ENCODE measurements at regions not wholly inside any gene's neighbourhood (a gene's known extent, or its start where the extent isn't known, plus 50 kb on each side); places are given as distances from the start of the nearest gene placed in this dataset.

DNA sequence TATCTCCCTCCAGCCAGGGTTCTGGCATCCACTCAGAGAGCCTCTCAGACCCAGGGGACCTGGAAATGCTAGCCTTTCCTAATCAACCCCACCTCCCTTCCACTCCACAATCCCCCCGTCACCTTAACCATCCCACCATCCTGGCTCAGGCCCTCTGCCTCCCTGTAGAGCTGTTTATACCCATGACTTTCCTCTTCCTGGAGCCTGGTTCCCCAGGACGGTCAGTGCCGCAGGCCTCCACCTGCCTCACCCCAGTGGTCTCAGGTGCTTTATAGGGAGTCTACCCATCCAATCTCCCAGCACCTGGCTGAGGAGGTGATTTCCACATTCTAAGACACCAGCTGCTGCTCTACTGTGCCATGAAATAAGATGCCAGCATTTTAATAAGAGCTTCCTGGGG, 1159.5 kb downstream of the TBC1D22A start:
- Mint-ChIP-seq H3K27me3 (ENCODE audit: low read depth) (peaks cover 7% of the 10 kb centered on the region), H3K9me3 (peaks cover 15% of the 10 kb centered on the region), H3K36me3 (ENCODE audit: low read depth) (no peaks in the 10 kb centered on the region), H3K4me3 (no peak overlapping the region), H3K4me1 (peaks cover 23% of the 10 kb centered on the region), H3K27ac (no peak overlapping the region)
- TF ChIP-seq CTCF (IDR thresholded peaks at IDR 0.05; ENCODE audit: unreplicated experiment in 3 of 3) = no peak

DNA sequence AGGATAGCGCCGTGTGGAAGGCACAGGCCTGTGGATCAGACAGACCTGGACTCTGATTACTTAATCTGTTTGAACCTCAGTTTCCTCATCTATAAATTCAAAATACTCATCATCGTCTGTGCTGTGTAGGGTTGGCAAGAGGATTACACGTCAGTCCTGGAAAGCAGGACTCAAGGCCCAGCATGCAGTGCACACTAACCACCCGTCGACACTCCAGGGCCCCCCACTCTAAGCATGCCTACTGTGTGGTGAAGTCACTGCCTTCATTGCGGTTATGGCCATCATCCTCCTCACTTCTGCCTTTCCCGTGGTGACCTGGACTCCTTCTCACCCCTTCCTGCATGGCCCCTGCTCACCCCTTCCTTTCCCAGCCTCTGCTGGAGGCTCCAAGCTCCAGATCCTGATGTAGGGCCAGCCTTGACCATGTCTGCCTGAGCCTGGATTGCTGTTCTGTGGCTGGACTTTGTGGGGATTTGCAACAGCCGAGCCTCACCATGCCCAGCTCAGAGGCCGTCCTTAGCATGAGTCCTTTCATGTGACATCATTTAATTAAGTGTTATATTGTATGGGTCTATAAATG, 1158.0 kb downstream of the TBC1D22A start:
- no peak overlapping the region for H3K27ac Mint-ChIP-seq
- peaks cover 7% of the 10 kb centered on the region for H3K27me3 Mint-ChIP-seq (ENCODE audit: low read depth)
- TF ChIP-seq CTCF (IDR thresholded peaks at IDR 0.05; ENCODE audit: unreplicated experiment in 3 of 3) = no peak
- peaks cover 16% of the 10 kb centered on the region for H3K4me1 Mint-ChIP-seq
- no peak overlapping the region for H3K4me3 Mint-ChIP-seq
- H3K9me3 Mint-ChIP-seq = peaks cover 15% of the 10 kb centered on the region
- no peaks in the 10 kb centered on the region for H3K36me3 Mint-ChIP-seq (ENCODE audit: low read depth)

DNA sequence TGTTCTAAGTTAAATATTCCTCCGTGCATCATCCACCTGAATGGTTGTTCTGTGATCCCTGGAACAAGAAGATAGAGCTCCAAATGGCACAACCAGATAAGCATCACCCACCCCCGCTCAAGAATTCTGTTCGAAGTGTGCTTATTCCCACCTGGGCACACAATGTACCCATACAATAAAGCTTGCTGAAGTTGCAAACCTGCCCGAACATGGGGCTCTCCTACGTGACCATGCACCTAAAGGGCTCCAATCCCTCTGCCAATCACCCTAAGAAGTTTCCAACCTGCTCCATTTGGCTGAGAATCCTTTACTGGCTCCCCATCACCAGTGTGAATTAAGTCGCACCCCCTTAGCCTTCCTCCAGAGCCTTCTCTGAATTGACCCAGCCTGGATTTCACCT, 1157.4 kb downstream of the TBC1D22A start:
- H3K4me1 Mint-ChIP-seq = peaks cover 16% of the 10 kb centered on the region
- peaks cover 12% of the 10 kb centered on the region for H3K9me3 Mint-ChIP-seq
- H3K27me3 Mint-ChIP-seq (ENCODE audit: low read depth) = peaks cover 7% of the 10 kb centered on the region
- no peaks in the 10 kb centered on the region for H3K36me3 Mint-ChIP-seq (ENCODE audit: low read depth)
- H3K4me3 Mint-ChIP-seq = no peak overlapping the region
- peak overlapping the region in 1 of 3 experiments; percentile 79 for H3K27ac Mint-ChIP-seq
- TF ChIP-seq CTCF (IDR thresholded peaks at IDR 0.05; ENCODE audit: unreplicated experiment in 3 of 3) = no peak

DNA sequence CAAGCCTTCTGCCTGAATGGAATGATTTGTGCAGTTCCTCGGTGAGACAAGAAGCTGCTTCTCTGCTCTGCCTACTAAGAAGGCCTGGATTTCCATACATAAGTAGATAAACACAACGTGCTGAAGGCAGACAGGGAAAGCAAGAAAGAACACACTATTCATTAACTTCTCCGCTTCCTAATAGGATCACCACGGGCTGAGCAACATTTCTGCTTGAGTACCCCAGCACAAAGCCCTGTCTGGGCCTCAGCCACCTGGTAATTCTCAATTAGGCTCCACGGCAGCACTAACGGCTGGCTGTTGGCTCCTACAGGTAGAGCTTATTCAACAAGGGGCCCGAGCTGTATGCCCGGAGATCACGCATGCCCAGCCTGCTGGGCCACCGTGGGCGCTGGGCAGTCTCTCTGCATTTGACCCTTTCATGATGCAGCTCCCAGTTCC, 1156.6 kb downstream of the TBC1D22A start:
- Mint-ChIP-seq H3K27me3 (ENCODE audit: low read depth) (peaks cover 7% of the 10 kb centered on the region), H3K36me3 (ENCODE audit: low read depth) (no peaks in the 10 kb centered on the region), H3K4me1 (peaks cover 16% of the 10 kb centered on the region), H3K9me3 (peaks cover 16% of the 10 kb centered on the region), H3K27ac (peak overlapping the region; percentile 55 to 84 (median 79)), H3K4me3 (no peak overlapping the region)
- TF ChIP-seq CTCF (IDR thresholded peaks at IDR 0.05; ENCODE audit: unreplicated experiment in 3 of 3) = no peak

- H3K27ac Mint-ChIP-seq = peak overlapping the region; percentile 55 to 84 (median 79)
- peaks cover 4% of the 10 kb centered on the region for H3K27me3 Mint-ChIP-seq (ENCODE audit: low read depth)
- H3K4me1 Mint-ChIP-seq = peaks cover 16% of the 10 kb centered on the region
- H3K36me3 Mint-ChIP-seq (ENCODE audit: low read depth) = no peaks in the 10 kb centered on the region
- TF ChIP-seq CTCF (IDR thresholded peaks at IDR 0.05; ENCODE audit: unreplicated experiment in 3 of 3) = no peak
- H3K9me3 Mint-ChIP-seq = peaks cover 16% of the 10 kb centered on the region
- H3K4me3 Mint-ChIP-seq = no peak overlapping the region
Observed at GRCh38 chr22:47918276-47918921, 1155.9 kb downstream of the TBC1D22A start.

Measured in nephron (organoid).